Spleen (tissue), 7 donors: ENCODE measurements at regions not wholly inside any gene's neighbourhood (a gene's known extent, or its start where the extent isn't known, plus 50 kb on each side); places are given as distances from the start of the nearest gene placed in this dataset.

ENCODE experiments used
- CTCF ChIP-seq, 11 experiments: fragments of 200-600 bp in 7 of 11; fragments of 450-650 bp in 4 of 11; sonication (generic) in 4 of 11; IDR thresholded peaks in 8 of 11; conservative IDR thresholded peaks in 3 of 11; 1 replicate in 7 of 11; 2 replicates in 4 of 11; pipeline versions ENCODE4 v1.4.0 to v1.8.0; 2016 to 2021; ENCODE audit warnings: antibody characterized with exemption in 11 of 11, inconsistent platforms in 4 of 11, mild to moderate bottlenecking in 1 of 11
- POLR2A ChIP-seq, 3 donors: fragments of 450-650 bp; IDR thresholded peaks; one replicate each; pipeline ENCODE4 v1.5.1; 2017; ENCODE audit warnings: antibody characterized with exemption in 3 of 3, mild to moderate bottlenecking in 1 of 3
- POLR2AphosphoS5 ChIP-seq, 3 donors: sonication (generic); formaldehyde crosslinking; IDR thresholded peaks; one replicate each; pipeline ENCODE4 v1.5.1; 2017; ENCODE audit warnings: antibody characterized with exemption in 3 of 3
- donor health status: DM: no; HTN: no; CAD: no; lungs with moderate emphysema.
- donor health status: DM: no; HTN: no; CAD: no.
- donor health status: DM: no; HTN: no; CAD: no.

GRCh38 chr18:22836932-22837331 lies 96.2 kb upstream of the RBBP8 start:
- no peak for TF ChIP-seq CTCF (IDR thresholded peaks at IDR 0.05 in 8 of 11, conservative IDR thresholded peaks at IDR 0.05 in 3 of 11)
- TF ChIP-seq POLR2AphosphoS5 (IDR thresholded peaks at IDR 0.05) = no peak
- no peak for TF ChIP-seq POLR2A (IDR thresholded peaks at IDR 0.05)
